H7 (cell line): ENCODE measurements at regions not wholly inside any gene's neighbourhood (a gene's known extent, or its start where the extent isn't known, plus 50 kb on each side); places are given as distances from the start of the nearest gene placed in this dataset.

Experiments
- DNase-seq: peaks from one replicate; pipeline ENCODE4 v3.0.0; 2012
- H3K27me3 ChIP-seq: 2 replicates; pipeline ENCODE4 v1.6.0; 2011; ENCODE audit warnings: mild to moderate bottlenecking, low read length; ENCODE audit not compliant: control insufficient read depth, insufficient read depth
- H3K36me3 ChIP-seq: replicated peaks from 2 replicates; pipeline ENCODE4 v1.5.1; 2011; ENCODE audit warnings: low read length; ENCODE audit not compliant: control insufficient read depth, insufficient read depth
- H3K4me3 ChIP-seq: 2 replicates; pipeline ENCODE4 v1.5.1; 2011; ENCODE audit warnings: low read depth, mild to moderate bottlenecking, control low read depth, low read length, moderate library complexity; ENCODE audit not compliant: insufficient read depth

GRCh38 chr12:82187011-82187410 lies 171.2 kb downstream of the CCDC59 start:
- no peaks in the 10 kb centered on the region for H3K36me3 ChIP-seq
- no peak for DNase-seq
- H3K27me3 ChIP-seq = no peaks in the 10 kb centered on the region
- H3K4me3 ChIP-seq = no peak overlapping the region

GRCh38 chr12:82186282-82186681 lies 171.9 kb downstream of the CCDC59 start:
- no peaks in the 10 kb centered on the region for H3K36me3 ChIP-seq
- no peak overlapping the region for H3K4me3 ChIP-seq
- no peak for DNase-seq
- no peaks in the 10 kb centered on the region for H3K27me3 ChIP-seq

GRCh38 chr12:82184844-82185243 lies 173.3 kb downstream of the CCDC59 start:
- no peak for DNase-seq
- H3K27me3 ChIP-seq = no peaks in the 10 kb centered on the region

GRCh38 chr12:82182601-82183190 lies 175.5 kb downstream of the CCDC59 start:
- no peaks in the 10 kb centered on the region for H3K27me3 ChIP-seq
- no peak overlapping the region for H3K4me3 ChIP-seq
- H3K36me3 ChIP-seq = no peaks in the 10 kb centered on the region
- DNase-seq = no peak

More at GRCh38 chr12:82184844-82185243, 173.3 kb downstream of the CCDC59 start:
- Histone ChIP-seq H3K36me3 (no peaks in the 10 kb centered on the region), H3K4me3 (no peak overlapping the region)

GRCh38 chr12:82176761-82177490 lies 181.3 kb downstream of the CCDC59 start:
- no peak for DNase-seq
- H3K27me3 ChIP-seq = no peaks in the 10 kb centered on the region
- H3K4me3 ChIP-seq = no peak overlapping the region
- H3K36me3 ChIP-seq = no peaks in the 10 kb centered on the region

- DNase-seq = no peak
- no peaks in the 10 kb centered on the region for H3K36me3 ChIP-seq
- no peak overlapping the region for H3K4me3 ChIP-seq
- no peaks in the 10 kb centered on the region for H3K27me3 ChIP-seq
Observed at GRCh38 chr12:82176026-82176425, 182.2 kb downstream of the CCDC59 start.

- H3K27me3 ChIP-seq = no peaks in the 10 kb centered on the region
- no peaks in the 10 kb centered on the region for H3K36me3 ChIP-seq
- DNase-seq = no peak
- H3K4me3 ChIP-seq = no peak overlapping the region
Observed at GRCh38 chr12:82174936-82175335, 183.3 kb downstream of the CCDC59 start.

GRCh38 chr12:82174383-82174782 lies 183.8 kb downstream of the CCDC59 start:
- Histone ChIP-seq H3K36me3 (no peaks in the 10 kb centered on the region), H3K27me3 (no peaks in the 10 kb centered on the region), H3K4me3 (no peak overlapping the region)
- DNase-seq = no peak

- Histone ChIP-seq H3K36me3 (no peaks in the 10 kb centered on the region), H3K4me3 (no peak overlapping the region), H3K27me3 (no peaks in the 10 kb centered on the region)
- DNase-seq = no peak
Observed at GRCh38 chr12:82149045-82149444, 209.1 kb downstream of the CCDC59 start.

GRCh38 chr12:82146740-82147139 lies 211.4 kb downstream of the CCDC59 start:
- Histone ChIP-seq H3K36me3 (no peaks in the 10 kb centered on the region), H3K4me3 (no peak overlapping the region), H3K27me3 (no peaks in the 10 kb centered on the region)
- DNase-seq = no peak

- no peak for DNase-seq
- Histone ChIP-seq H3K27me3 (no peaks in the 10 kb centered on the region), H3K4me3 (no peak overlapping the region), H3K36me3 (no peaks in the 10 kb centered on the region)
Observed at GRCh38 chr12:82144505-82144904, 213.7 kb downstream of the CCDC59 start.

- no peaks in the 10 kb centered on the region for H3K36me3 ChIP-seq
- H3K27me3 ChIP-seq = no peaks in the 10 kb centered on the region
- DNase-seq = no peak
- H3K4me3 ChIP-seq = no peak overlapping the region
Observed at GRCh38 chr12:82132390-82132789, 225.8 kb downstream of the CCDC59 start.

GRCh38 chr12:82130762-82131161 lies 227.4 kb downstream of the CCDC59 start:
- no peak overlapping the region for H3K4me3 ChIP-seq

GRCh38 chr12:82124711-82125380 lies 233.3 kb downstream of the CCDC59 start:
- DNase-seq = no peak
- H3K36me3 ChIP-seq = no peaks in the 10 kb centered on the region
- H3K4me3 ChIP-seq = no peak overlapping the region
- no peaks in the 10 kb centered on the region for H3K27me3 ChIP-seq

More at GRCh38 chr12:82130762-82131161, 227.4 kb downstream of the CCDC59 start:
- Histone ChIP-seq H3K36me3 (no peaks in the 10 kb centered on the region), H3K27me3 (no peaks in the 10 kb centered on the region)
- DNase-seq = no peak

- Histone ChIP-seq H3K36me3 (no peaks in the 10 kb centered on the region), H3K27me3 (no peaks in the 10 kb centered on the region), H3K4me3 (no peak overlapping the region)
- DNase-seq = no peak
Observed at GRCh38 chr12:82121545-82121944, 236.6 kb downstream of the CCDC59 start.
